GM12864 (cell line): ENCODE measurements at regions not wholly inside any gene's neighbourhood (a gene's known extent, or its start where the extent isn't known, plus 50 kb on each side); places are given as distances from the start of the nearest gene placed in this dataset.

Experiments
- DNase-seq: peaks from one replicate; pipeline ENCODE4 v3.0.0-alpha.2; 2011; ENCODE audit warnings: low read depth
- H3K4me3 ChIP-seq: 2 replicates; pipeline ENCODE4 v1.5.1; 2011; ENCODE audit warnings: mild to moderate bottlenecking, low read depth, low read length, control low read depth
- CTCF ChIP-seq: IDR thresholded peaks from 2 replicates; pipeline ENCODE4 v1.5.1; 2011; ENCODE audit warnings: low read depth, mild to moderate bottlenecking, moderate library complexity, low read length, control low read depth, inconsistent platforms; ENCODE audit errors: missing control alignments

GRCh38 chr7:86479144-86479543 lies 164.6 kb upstream of the GRM3 start:
- H3K4me3 ChIP-seq, result no peak overlapping the region
- TF ChIP-seq CTCF, result no peak
- no peak for DNase-seq

GRCh38 chr7:86477343-86477935 lies 166.3 kb upstream of the GRM3 start:
- no peak for TF ChIP-seq CTCF
- no peak for DNase-seq

GRCh38 chr7:86470763-86471162 lies 172.9 kb upstream of the GRM3 start:
- no peak for TF ChIP-seq CTCF
- DNase-seq, result no peak
- no peak overlapping the region for H3K4me3 ChIP-seq

More at GRCh38 chr7:86477343-86477935, 166.3 kb upstream of the GRM3 start:
- H3K4me3 ChIP-seq, result no peak overlapping the region

GRCh38 chr7:86469680-86470295 lies 173.9 kb upstream of the GRM3 start:
- peak; percentile 83 for TF ChIP-seq CTCF
- peak; percentile 43 for DNase-seq
- H3K4me3 ChIP-seq, result no peak overlapping the region

- no peak for DNase-seq
- no peak for TF ChIP-seq CTCF
- H3K4me3 ChIP-seq, result no peak overlapping the region
Observed at GRCh38 chr7:86454753-86455152, 189.0 kb upstream of the GRM3 start.

- TF ChIP-seq CTCF, result no peak
- no peak overlapping the region for H3K4me3 ChIP-seq
- no peak for DNase-seq
Observed at GRCh38 chr7:86453454-86453853, 190.3 kb upstream of the GRM3 start.

GRCh38 chr7:86448856-86449255 lies 194.9 kb upstream of the GRM3 start:
- TF ChIP-seq CTCF, result no peak
- no peak overlapping the region for H3K4me3 ChIP-seq
- no peak for DNase-seq
